NOMO-1 (cell line): ENCODE measurements at regions not wholly inside any gene's neighbourhood (a gene's known extent, or its start where the extent isn't known, plus 50 kb on each side); places are given as distances from the start of the nearest gene placed in this dataset.

Experiments used
- DNase-seq, 2 experiments: peaks; one replicate each; lab custom pipeline; 2025; ENCODE audit not compliant: unreplicated experiment in 2 of 2; lab: John Stamatoyannopoulos, UW

DNA sequence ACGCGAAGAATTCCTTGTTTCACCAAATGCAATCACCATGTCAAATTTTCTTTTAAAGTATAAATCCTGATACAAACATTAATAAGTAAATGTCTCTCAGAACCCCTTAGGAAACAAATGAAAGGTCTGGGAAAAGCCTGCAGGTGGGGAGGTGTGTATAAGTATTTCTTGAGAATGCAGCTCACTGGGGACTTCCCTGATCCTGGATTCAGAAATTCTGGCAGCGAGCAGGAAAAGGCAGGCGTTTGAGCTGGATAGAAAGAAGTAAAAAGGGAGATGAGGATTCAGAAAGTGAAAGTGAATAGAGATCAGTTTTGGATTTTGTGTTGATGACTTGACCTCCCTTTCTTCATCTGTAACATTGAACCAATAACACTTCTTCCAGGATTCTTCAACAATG is 68.3 kb upstream of the CTSC start:
- DNase-seq: no peak

DNA sequence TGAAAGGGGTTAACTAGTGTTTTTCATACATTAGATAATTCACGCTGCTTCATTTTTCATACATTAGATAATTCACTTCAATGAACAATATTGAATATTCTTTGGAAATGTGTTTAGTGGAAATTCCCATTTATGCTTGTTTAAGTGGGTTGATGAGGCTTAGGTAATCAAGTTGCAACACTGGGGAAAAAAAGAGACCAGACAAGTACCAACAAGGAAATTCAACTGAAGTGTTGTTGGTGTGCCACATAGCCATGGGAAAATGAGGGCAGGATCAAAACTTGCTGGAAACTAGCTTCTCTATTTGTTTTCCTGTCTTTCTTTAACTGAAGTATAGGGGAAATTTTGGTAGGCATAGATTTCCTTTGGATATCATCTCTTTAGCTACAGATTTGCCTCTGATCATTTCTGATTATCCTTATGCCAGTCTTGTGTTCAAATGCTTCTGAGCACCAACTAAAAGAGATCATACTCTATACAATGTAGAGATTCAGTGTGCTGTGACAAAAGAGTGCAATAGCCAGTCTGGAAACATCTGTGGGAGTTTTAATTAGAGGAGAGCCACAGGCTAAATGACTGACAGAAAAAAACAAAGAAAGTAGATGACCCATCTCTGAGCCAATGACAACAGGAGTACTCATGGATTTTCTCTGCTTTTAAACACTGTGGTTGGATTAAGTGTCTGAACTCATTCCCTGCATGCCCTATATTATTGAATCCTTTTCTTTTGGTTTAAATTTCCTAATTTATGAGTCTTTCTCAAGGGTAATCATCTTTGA is 67.6 kb upstream of the CTSC start:
- DNase-seq: no peak

DNA sequence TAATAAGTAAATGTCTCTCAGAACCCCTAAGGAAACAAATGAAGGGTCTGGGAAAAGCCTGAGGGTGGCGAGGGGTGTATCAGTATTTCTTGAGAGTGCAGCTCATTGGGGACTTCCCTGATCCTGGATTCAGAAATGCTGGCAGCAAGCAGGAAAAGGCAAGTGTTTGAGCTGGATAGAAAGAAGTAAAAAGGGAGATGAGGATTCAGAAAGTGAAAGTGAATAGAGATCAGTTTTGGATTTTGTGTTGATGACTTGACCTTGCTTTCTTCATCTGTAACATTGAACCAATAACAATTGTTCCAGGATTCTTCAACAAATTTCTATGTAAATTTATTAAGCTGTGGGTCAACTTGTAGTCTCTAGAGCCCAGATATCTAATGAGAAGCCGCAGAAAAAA is 66.9 kb upstream of the CTSC start:
- no peak for DNase-seq

DNA sequence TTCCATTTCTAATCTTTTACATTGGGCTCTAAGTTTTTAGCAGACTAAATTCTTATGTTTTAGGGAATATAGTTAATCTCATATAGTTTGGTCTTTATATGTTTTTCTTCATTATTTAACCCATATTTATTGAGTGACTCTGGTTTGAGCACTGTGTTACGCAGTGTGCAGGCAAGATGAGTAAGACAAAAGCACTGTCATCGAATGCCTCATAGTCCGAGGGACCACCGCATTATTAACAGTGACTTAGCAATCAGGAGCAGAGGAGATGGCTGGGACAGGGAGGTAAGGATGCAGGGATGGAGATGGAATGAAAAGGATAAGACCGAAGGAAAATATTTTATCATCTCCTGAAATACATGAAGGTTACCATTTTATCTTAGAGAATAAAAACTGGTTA is 65.2 kb upstream of the CTSC start:
- DNase-seq: no peak

DNA sequence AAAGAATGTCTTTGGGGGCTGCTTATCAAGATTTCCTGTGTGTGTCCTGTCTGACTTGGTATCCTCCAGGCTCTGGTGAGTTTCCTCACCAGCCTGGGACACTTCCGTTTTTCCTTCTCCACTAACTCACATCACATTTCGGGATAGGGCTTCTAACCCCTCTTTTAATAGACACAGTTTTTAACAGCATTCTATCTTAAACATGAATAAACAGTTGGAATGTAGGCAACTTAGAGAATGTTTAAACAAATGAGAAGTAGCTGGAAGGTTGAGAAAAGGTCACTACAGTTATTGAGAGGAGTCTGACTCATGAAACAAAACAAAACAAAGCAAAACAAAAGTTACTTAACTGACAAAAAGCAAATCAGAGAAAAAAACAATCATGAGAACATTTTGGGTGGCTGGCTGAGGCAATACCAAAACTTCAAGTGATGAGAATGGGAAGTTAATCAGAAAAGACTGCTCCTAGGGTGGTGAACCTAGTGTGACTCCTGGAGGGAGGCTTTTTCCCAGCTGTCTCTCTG is 64.7 kb upstream of the CTSC start:
- no peak for DNase-seq

DNA sequence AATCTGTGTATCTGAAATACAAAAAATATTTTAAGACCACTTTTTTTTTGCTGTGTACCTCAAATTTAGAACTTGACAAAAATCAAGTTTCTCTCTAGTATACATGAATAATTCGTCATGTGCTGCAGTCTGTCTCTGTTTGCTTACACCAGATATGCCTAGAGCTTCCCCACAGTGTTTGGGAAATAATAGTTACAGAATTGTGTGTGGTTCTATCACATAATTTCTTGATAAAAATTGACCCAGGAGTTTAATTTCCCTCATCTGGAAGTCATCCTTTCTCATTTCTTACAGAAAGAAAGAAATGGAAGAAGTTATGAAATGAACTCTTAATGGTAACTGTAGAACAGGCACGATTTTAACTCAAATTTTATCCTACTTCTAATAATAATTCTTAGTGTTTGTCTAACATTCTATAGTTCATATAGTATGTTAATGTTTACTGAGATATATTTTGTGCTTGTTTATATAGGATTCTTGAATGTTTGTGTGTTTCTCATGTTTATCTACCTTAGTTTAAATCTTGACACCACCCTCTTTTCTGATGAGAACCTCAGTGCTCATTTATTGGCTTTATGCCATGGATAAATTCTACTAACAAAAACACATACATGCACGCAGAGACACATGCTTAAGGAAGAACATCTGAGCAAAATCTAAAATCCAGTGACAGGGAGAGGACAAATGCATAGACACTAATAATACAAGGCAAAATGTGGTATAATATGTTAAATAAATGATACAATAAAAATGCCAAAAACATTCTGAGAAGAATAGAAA is 61.4 kb upstream of the CTSC start:
- DNase-seq: no peak

DNA sequence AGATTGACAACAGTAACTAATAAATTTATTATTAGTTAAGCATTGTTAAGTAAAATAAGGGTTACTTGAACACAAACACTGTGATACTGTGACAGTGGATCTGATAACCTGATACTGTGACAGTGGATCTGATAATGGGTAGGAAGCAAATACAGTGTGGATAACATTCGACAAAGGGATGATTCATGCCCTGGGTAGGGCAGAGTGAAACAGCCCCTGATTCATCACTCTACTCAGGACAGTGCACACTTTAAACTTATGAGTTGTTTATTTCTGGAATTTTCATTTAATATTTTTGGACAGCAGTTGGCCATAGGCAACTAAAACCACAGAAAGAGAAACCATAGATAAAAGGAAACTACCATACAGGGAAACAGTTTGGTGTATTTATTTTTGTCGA is 60.8 kb upstream of the CTSC start:
- no peak for DNase-seq

DNA sequence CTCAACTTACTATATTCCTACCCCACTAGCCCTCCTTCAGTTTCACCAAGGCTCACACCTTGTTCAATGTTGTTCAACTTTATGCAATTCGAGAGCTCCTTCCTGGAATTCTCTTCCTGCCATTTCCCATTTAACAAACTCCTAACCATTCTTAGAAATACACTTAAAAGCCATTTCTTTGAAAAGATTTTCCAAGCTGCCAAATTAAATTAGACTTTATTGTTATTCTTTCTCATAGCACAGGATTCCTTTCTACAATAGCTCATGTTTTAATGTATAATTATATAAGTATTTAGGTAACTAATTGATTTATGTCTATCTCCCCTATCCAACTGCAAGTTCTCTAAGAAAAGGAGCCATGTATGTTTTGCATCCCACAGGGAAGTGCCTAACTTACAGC is 52.7 kb upstream of the CTSC start:
- no peak for DNase-seq

DNA sequence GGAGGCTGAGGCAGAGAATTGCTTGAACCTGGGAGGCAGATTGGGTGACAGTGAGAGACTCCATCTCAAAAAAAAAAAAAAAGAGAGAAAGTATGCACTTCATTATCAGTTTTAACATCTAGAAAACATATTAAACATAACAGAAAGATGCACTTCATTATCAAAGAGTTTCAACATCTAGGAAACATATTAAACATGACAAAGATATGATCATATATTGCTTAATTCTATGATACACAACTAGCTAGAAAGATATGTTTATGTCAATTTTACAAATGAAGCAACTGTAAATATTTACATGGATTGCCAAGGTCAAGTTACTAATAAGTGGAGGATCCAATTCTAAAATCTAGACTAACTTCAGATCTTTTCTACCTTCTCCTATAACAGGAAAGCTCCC is 50.4 kb upstream of the CTSC start:
- DNase-seq: no peak
